ENCODE measurements at regions not wholly inside any gene's neighbourhood (a gene's known extent, or its start where the extent isn't known, plus 50 kb on each side); places are given as distances from the start of the nearest gene placed in this dataset.

- Histone ChIP-seq H3K9me3 (ENCODE audit: control insufficient read depth, low read depth, low read length) (no peaks in the 10 kb centered on the region), H3K9ac (ENCODE audit: control insufficient read depth, extremely low read depth, insufficient read depth, low read length) (no peak overlapping the region), H3K79me2 (ENCODE audit: control insufficient read depth, insufficient read depth, low read length) (no peaks in the 10 kb centered on the region), H2AFZ (ENCODE audit: control insufficient read depth, low read length) (no peak overlapping the region), H3K27me3 (ENCODE audit: control insufficient read depth, extremely low read depth, insufficient read depth, low read length) (no peaks in the 10 kb centered on the region), H3K4me3 (ENCODE audit: control insufficient read depth in 2 of 3, extremely low read depth in 1 of 3, insufficient read depth in 2 of 3, low read depth in 1 of 3, low read length in 3 of 3) (no peak overlapping the region), H4K20me1 (ENCODE audit: control insufficient read depth, extremely low read depth, insufficient read depth, low read length) (no peaks in the 10 kb centered on the region), H3K4me2 (ENCODE audit: control insufficient read depth, extremely low read depth, insufficient read depth, low read depth, low read length) (no peak overlapping the region), H3K9me1 (ENCODE audit: control insufficient read depth, extremely low read depth, insufficient read depth, low read length) (no peaks in the 10 kb centered on the region), H3K36me3 (ENCODE audit: control insufficient read depth in 2 of 2, extremely low read depth in 1 of 2, insufficient read depth in 2 of 2, low read length in 2 of 2) (no peaks in the 10 kb centered on the region), H3K27ac (ENCODE audit: control insufficient read depth, insufficient read depth, low read length) (no peak overlapping the region), H3K4me1 (ENCODE audit: control insufficient read depth, extremely low read depth, insufficient read depth, low read length) (no peaks in the 10 kb centered on the region)
- dilution Hi-C loops (cut with MboI; ENCODE audit: extremely low pct_ligation_motif_present, low sequenced_read_pairs): no loop called here
- FAIRE-seq (no peak), DNase-seq (ENCODE audit: low read depth, low spot score) (no peak)
- no peak for TF ChIP-seq EZH2 (IDR thresholded peaks at IDR 0.05; ENCODE audit: low read length)
- TF ChIP-seq CTCF (optimal IDR thresholded peaks at IDR 0.05 in 1 of 3, IDR thresholded peaks at IDR 0.05 in 1 of 3, conservative IDR thresholded peaks at IDR 0.05 in 1 of 3; ENCODE audit: extremely low read depth in 1 of 3, insufficient read depth in 2 of 3, low read length in 3 of 3): no peak
Measured at GRCh38 chr20:6362245-6362644, 239.4 kb upstream of the FERMT1 start.

GRCh38 chr20:6360766-6361165 is 237.9 kb upstream of the FERMT1 start:
- Histone ChIP-seq H4K20me1 (ENCODE audit: control insufficient read depth, extremely low read depth, insufficient read depth, low read length) (no peaks in the 10 kb centered on the region), H3K27me3 (ENCODE audit: control insufficient read depth, extremely low read depth, insufficient read depth, low read length) (no peaks in the 10 kb centered on the region), H3K4me2 (ENCODE audit: control insufficient read depth, extremely low read depth, insufficient read depth, low read depth, low read length) (no peak overlapping the region), H3K27ac (ENCODE audit: control insufficient read depth, insufficient read depth, low read length) (no peak overlapping the region), H3K4me1 (ENCODE audit: control insufficient read depth, extremely low read depth, insufficient read depth, low read length) (no peaks in the 10 kb centered on the region), H3K9ac (ENCODE audit: control insufficient read depth, extremely low read depth, insufficient read depth, low read length) (no peak overlapping the region), H3K9me1 (ENCODE audit: control insufficient read depth, extremely low read depth, insufficient read depth, low read length) (no peaks in the 10 kb centered on the region), H3K36me3 (ENCODE audit: control insufficient read depth in 2 of 2, extremely low read depth in 1 of 2, insufficient read depth in 2 of 2, low read length in 2 of 2) (no peaks in the 10 kb centered on the region), H3K4me3 (ENCODE audit: control insufficient read depth in 2 of 3, extremely low read depth in 1 of 3, insufficient read depth in 2 of 3, low read depth in 1 of 3, low read length in 3 of 3) (no peak overlapping the region), H3K79me2 (ENCODE audit: control insufficient read depth, insufficient read depth, low read length) (no peaks in the 10 kb centered on the region), H3K9me3 (ENCODE audit: control insufficient read depth, low read depth, low read length) (no peaks in the 10 kb centered on the region), H2AFZ (ENCODE audit: control insufficient read depth, low read length) (no peak overlapping the region)
- dilution Hi-C loops (cut with MboI; ENCODE audit: extremely low pct_ligation_motif_present, low sequenced_read_pairs): no loop called here
- no peak for TF ChIP-seq EZH2 (IDR thresholded peaks at IDR 0.05; ENCODE audit: low read length)
- TF ChIP-seq CTCF (optimal IDR thresholded peaks at IDR 0.05 in 1 of 3, IDR thresholded peaks at IDR 0.05 in 1 of 3, conservative IDR thresholded peaks at IDR 0.05 in 1 of 3; ENCODE audit: extremely low read depth in 1 of 3, insufficient read depth in 2 of 3, low read length in 3 of 3): no peak
- no peak for FAIRE-seq
- DNase-seq (ENCODE audit: low read depth, low spot score): no peak

Measured in keratinocyte (primary cell).